Muscle of leg (tissue), 3 donors: ENCODE measurements at regions not wholly inside any gene's neighbourhood (a gene's known extent, or its start where the extent isn't known, plus 50 kb on each side); places are given as distances from the start of the nearest gene placed in this dataset.
"Not testable (repeated sequence)": the region's sequence is repeated elsewhere in the genome, so short reads cannot be mapped to it uniquely, and the experiment has no call there.

Source experiments
- DNase-seq: peaks from one replicate; pipeline ENCODE4 v3.0.0; 2013
- H3K27ac ChIP-seq: one replicate; pipeline ENCODE4 v1.5.1; 2013; ENCODE audit warnings: mild to moderate bottlenecking, low read length, control low read depth
- H3K27me3 ChIP-seq: one replicate; pipeline ENCODE4 v1.6.1; 2013; ENCODE audit warnings: low read length; ENCODE audit not compliant: control insufficient read depth, insufficient read depth
- H3K36me3 ChIP-seq: one replicate; pipeline ENCODE4 v1.6.1; 2013; ENCODE audit warnings: low read length; ENCODE audit not compliant: control insufficient read depth, insufficient read depth
- H3K4me1 ChIP-seq: one replicate; pipeline ENCODE4 v1.6.1; 2013; ENCODE audit warnings: low read length; ENCODE audit not compliant: control insufficient read depth, insufficient read depth
- H3K4me3 ChIP-seq: one replicate; pipeline ENCODE4 v1.5.1; 2013; ENCODE audit warnings: low read length, control low read depth
- H3K9me3 ChIP-seq: replicated peaks from 2 replicates; pipeline ENCODE4 v1.6.1; 2013; ENCODE audit warnings: low read depth, low read length; ENCODE audit not compliant: control insufficient read depth
- WGBS: methylation state at CpG from one replicate; pipeline ENCODE4 v1.1.5; 2013; ENCODE audit warnings: missing lambda C conversion rate; ENCODE audit not compliant: insufficient coverage; 5-methylcytosine and 5-hydroxymethylcytosine counted together

DNA sequence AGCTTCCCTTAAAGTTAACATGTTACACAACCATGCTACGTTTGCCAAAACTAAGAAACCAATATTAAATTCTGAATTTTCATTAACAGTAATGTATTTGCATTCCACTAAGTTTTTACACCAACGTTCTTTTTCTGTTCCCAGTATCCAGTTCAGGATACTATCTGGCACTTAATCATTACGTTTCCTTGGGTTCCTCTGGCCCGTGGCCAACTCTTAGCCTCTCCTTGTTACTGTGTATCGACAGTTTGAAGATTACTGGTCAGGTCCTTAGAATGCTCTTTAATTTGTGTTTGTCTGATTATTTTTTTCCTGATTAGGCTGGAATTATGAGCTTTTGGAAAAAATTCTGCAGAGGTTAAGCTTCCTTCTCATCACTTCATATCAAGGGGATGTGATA is 95.5 kb downstream of the GOLGA8K start:
- H3K36me3 ChIP-seq, H3K27ac ChIP-seq, H3K27me3 ChIP-seq, DNase-seq, H3K4me1 ChIP-seq, H3K9me3 ChIP-seq, H3K4me3 ChIP-seq: not testable (repeated sequence)
- no CpG with 5 or more reads among the region's 5 CpGs for WGBS

DNA sequence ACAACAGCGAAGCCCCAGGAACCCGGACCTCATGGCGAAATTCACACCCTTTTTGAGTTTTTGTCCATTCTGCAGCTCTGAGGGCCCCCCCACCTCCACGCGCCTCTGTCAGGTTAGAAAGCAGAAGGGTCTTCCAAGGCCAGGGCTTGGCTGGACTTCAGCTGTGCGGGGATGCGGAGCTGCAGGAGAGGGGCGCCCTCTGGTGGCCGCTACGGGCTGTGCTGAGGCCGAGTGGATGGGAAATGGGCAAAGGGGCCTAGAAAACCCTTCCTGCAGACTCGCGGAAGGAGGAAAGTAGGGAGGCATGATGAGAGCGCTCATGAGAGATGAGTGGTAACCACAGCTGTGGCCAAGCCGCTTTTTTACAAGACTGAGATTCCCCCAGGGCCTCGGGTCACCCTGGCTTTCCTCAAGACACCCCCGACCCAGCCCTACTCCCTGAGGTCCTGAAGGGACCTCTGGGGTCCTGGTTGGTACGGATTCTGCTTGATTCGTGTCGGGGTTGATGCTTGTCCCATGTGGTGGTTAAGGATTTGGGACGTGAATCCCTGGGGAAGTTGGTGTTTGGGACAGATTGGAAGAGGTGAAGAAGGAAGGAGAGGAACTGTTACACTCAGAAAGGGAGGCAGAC is 126.8 kb downstream of the GOLGA8K start:
- WGBS: no CpG with 5 or more reads among the region's 21 CpGs

GRCh38 chr15:32253958-32254357 is 149.1 kb downstream of the GOLGA8K start:
- H3K27me3 ChIP-seq, H3K4me1 ChIP-seq, H3K27ac ChIP-seq, DNase-seq, H3K9me3 ChIP-seq, H3K4me3 ChIP-seq, H3K36me3 ChIP-seq: not testable (repeated sequence)
- no CpG with 5 or more reads among the region's 7 CpGs for WGBS

More for the DNA sequence above, 126.8 kb downstream of the GOLGA8K start:
- peak; percentile 0 for DNase-seq
- H3K4me1 ChIP-seq, H3K27ac ChIP-seq, H3K36me3 ChIP-seq, H3K9me3 ChIP-seq, H3K27me3 ChIP-seq, H3K4me3 ChIP-seq: not testable (repeated sequence)

- not testable (repeated sequence) for H3K27ac ChIP-seq, H3K4me1 ChIP-seq, DNase-seq, H3K27me3 ChIP-seq, H3K4me3 ChIP-seq, H3K36me3 ChIP-seq, H3K9me3 ChIP-seq
- no CpG with 5 or more reads among the region's 1 CpG for WGBS
These were observed 153.9 kb downstream of the GOLGA8K start for GRCh38 chr15:32249207-32249606.

DNA sequence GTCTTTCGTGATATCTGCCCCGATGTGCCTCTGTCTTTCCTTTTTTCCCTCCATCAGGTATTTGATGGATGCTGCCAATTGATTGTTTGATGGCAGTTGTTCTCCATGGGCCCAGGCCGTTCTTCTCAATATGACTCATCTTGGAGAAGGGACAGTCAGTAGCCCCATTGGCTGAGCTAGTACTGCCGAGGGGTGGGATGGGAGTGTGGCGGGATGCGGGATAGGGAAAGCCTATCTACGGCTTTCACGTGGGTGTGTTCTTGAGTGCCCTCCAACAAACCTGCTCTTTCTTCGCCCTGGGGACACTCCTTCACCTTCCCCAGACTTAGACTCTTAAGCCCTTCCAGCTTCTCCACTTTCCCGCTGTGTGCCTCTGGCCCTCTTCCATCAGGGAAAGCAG is 159.4 kb downstream of the GOLGA8K start:
- H3K27ac ChIP-seq, H3K4me3 ChIP-seq, H3K36me3 ChIP-seq, H3K27me3 ChIP-seq, H3K4me1 ChIP-seq, H3K9me3 ChIP-seq, DNase-seq: not testable (repeated sequence)
- no CpG with 5 or more reads among the region's 10 CpGs for WGBS

DNA sequence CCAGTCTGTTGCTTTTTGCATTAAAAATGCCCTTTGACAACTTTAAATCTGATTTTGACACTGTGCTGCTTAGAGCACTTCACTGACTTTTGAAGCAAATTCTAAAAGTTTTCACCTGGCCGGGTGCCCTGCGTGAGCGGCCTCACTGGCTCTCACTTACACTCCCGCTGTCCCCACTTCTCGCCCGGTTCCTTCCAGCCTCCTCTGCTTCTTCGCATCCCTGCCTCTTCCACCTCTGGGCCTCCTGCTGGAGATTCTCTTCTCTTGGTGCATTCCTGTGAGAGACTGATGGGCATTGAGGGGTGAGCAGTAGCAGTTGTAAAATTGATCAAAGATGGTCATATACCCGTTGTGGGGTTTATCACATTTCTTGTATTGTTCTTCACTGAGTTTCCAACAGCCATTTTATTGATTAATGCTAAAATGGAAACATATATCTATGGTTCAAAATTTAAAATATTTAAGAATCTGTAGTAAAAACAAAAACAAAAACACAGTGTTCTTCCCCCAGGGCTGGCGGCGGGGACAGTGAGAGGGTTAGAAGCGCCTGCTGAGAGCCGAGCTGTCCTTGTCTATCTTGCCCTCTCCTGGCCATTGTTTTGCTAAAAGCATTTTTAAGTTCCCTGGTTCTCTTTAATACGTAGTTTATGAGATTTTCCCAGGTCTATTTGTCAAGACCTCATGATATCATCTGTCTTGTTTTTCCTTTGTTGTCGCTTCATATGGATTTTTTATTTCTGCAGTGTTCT is 160.1 kb downstream of the GOLGA8K start:
- not testable (repeated sequence) for DNase-seq, H3K9me3 ChIP-seq, H3K27me3 ChIP-seq, H3K4me3 ChIP-seq, H3K4me1 ChIP-seq, H3K27ac ChIP-seq, H3K36me3 ChIP-seq
- WGBS: no CpG with 5 or more reads among the region's 14 CpGs

DNA sequence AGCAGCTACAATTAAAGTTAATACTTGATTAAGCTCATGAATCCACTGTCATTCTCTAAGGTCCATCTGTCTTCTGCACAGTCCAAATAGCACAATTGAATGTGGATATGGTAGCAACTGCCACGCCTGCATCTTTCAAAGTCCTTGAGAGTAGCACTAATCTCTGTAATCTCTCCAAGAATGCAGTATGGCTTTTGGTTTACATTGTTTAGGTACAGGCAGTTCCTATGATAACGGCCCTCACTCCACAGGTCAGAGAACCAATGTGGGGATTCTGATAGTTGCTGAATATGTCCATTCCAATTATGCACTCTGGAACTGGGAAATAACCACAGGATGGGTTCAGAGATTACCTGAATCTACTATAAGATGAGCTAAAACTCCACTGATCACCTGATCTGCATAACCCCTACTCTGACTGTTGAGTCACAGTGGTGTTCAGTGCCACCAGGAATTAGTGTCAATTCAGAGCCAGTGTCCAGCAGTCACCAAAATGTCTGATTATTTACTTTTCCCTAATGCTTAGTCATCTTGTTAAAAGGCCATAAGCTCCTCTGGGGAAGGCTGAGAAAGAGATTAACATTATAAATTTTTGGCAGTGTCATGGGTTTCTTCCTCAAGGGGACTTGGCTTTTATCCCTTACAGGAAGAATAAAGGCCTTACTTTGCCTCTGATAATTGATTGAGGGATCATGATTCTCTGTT is 175.5 kb downstream of the GOLGA8K start:
- not testable (repeated sequence) for H3K4me3 ChIP-seq, H3K27me3 ChIP-seq, H3K9me3 ChIP-seq, DNase-seq, H3K27ac ChIP-seq, H3K36me3 ChIP-seq, H3K4me1 ChIP-seq
- no CpG with 5 or more reads among the region's 2 CpGs for WGBS

GRCh38 chr15:32222716-32223115 is 180.4 kb downstream of the GOLGA8K start:
- H3K4me1 ChIP-seq: no peaks in the 10 kb centered on the region
- no CpG with 5 or more reads among the region's 1 CpG for WGBS
- no peak for DNase-seq

More at GRCh38 chr15:32222716-32223115, 180.4 kb downstream of the GOLGA8K start:
- no peaks in the 10 kb centered on the region for H3K27me3 ChIP-seq
- H3K4me3 ChIP-seq: no peak overlapping the region
- no peak overlapping the region for H3K27ac ChIP-seq
- H3K36me3 ChIP-seq: no peaks in the 10 kb centered on the region
- no peaks in the 10 kb centered on the region for H3K9me3 ChIP-seq
